A673 (cell line): ENCODE measurements at regions not wholly inside any gene's neighbourhood (a gene's known extent, or its start where the extent isn't known, plus 50 kb on each side); places are given as distances from the start of the nearest gene placed in this dataset.

Source experiments
- BruUV-seq: library from RNA; stranded (reverse); fragments of 400-500 nt; replicated peaks from 2 replicates; lab custom pipeline; 2021; lab: Mats Ljungman, UMichigan
- CTCF ChIA-PET: fragments of 300-600 bp; sonication (Branson Sonifier 250); formaldehyde crosslinking; loops from one replicate; lab custom pipeline; 2022; ENCODE audit warnings: antibody characterized with exemption; lab: Charles Lee
- POLR2A ChIA-PET: fragments of 300-600 bp; sonication (Branson Sonifier 250); formaldehyde crosslinking; loops from one replicate; lab custom pipeline; 2022; ENCODE audit warnings: antibody characterized with exemption; ENCODE audit not compliant: low non-redundant PET; lab: Charles Lee
- DNase-seq: peaks from one replicate; pipeline ENCODE4 v3.0.0-alpha.2; 2015; ENCODE audit warnings: low spot score
- H3K27ac ChIP-seq: fragments of 200-600 bp; sonication (generic); 2 replicates; pipeline ENCODE4 v1.5.1; 2016; ENCODE audit warnings: mixed run types, low read depth, mild to moderate bottlenecking, mixed read lengths, antibody characterized with exemption, low read length; ENCODE audit not compliant: poor library complexity, severe bottlenecking
- H3K27me3 ChIP-seq: fragments of 200-600 bp; sonication (generic); replicated peaks from 2 replicates; pipeline ENCODE4 v1.6.1; 2017; ENCODE audit warnings: mixed run types, low read depth, mild to moderate bottlenecking, mixed read lengths, antibody characterized with exemption, low read length; ENCODE audit not compliant: insufficient read depth, poor library complexity
- H3K36me3 ChIP-seq: fragments of 200-600 bp; sonication (generic); 2 replicates; pipeline ENCODE4 v1.6.1; 2016; ENCODE audit warnings: mixed run types, mild to moderate bottlenecking, mixed read lengths, antibody characterized with exemption, low read length; ENCODE audit not compliant: insufficient read depth, poor library complexity, severe bottlenecking
- H3K4me1 ChIP-seq: fragments of 200-600 bp; sonication (generic); 2 replicates; pipeline ENCODE4 v1.6.1; 2017; ENCODE audit warnings: mixed run types, mild to moderate bottlenecking, mixed read lengths, antibody characterized with exemption, low read length; ENCODE audit not compliant: insufficient read depth, poor library complexity, severe bottlenecking
- H3K4me3 ChIP-seq: fragments of 200-600 bp; sonication (generic); 2 replicates; pipeline ENCODE4 v1.5.1; 2016; ENCODE audit warnings: low read depth, mixed run types, mild to moderate bottlenecking, mixed read lengths, low read length; ENCODE audit not compliant: poor library complexity, severe bottlenecking
- H3K9me3 ChIP-seq: fragments of 200-600 bp; sonication (generic); 2 replicates; pipeline ENCODE4 v1.6.1; 2016; ENCODE audit warnings: mixed run types, low read depth, mild to moderate bottlenecking, mixed read lengths, antibody characterized with exemption, low read length; ENCODE audit not compliant: poor library complexity, severe bottlenecking
- EZH2 ChIP-seq: fragments of 200-600 bp; sonication (generic); IDR thresholded peaks from 2 replicates; pipeline ENCODE4 v1.6.1; 2017; ENCODE audit warnings: borderline replicate concordance, low read depth, mild to moderate bottlenecking, mixed read lengths, antibody characterized with exemption, low read length; ENCODE audit not compliant: poor library complexity, severe bottlenecking
- intact Hi-C: fragments of 100-400 bp; cut with micrococcal nuclease; formaldehyde crosslinking; loops from one replicate; pipeline ENCODE4 v1.10.0; 2022; ENCODE audit not compliant: unreplicated experiment
- TF ChIP-seq, protein P1 (sequence below): fragments of 300-800, 200-600 bp; sonication (generic); conservative IDR thresholded peaks from 2 replicates; pipeline ENCODE4 v1.5.1; 2017; ENCODE audit warnings: low read depth, mild to moderate bottlenecking, antibody characterized with exemption, low read length, moderate library complexity, mixed read lengths

DNA sequence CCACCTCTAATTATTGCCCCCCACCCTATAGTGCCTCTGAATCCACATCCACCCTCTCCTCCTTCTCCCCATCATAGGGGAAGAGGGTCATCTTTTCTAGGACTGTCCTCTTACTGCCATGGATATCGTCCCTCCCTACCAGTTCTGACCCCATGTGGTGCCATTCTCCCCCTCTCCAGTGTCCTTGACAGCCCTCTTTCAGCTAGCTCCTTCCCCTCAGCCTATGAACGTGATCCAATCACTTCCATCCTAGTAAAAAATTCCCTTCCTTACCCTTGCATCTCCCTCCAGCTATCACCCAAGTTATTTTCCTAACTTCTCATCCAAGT is 172.7 kb downstream of the RRAGC start:
- TF ChIP-seq, protein P1, sequence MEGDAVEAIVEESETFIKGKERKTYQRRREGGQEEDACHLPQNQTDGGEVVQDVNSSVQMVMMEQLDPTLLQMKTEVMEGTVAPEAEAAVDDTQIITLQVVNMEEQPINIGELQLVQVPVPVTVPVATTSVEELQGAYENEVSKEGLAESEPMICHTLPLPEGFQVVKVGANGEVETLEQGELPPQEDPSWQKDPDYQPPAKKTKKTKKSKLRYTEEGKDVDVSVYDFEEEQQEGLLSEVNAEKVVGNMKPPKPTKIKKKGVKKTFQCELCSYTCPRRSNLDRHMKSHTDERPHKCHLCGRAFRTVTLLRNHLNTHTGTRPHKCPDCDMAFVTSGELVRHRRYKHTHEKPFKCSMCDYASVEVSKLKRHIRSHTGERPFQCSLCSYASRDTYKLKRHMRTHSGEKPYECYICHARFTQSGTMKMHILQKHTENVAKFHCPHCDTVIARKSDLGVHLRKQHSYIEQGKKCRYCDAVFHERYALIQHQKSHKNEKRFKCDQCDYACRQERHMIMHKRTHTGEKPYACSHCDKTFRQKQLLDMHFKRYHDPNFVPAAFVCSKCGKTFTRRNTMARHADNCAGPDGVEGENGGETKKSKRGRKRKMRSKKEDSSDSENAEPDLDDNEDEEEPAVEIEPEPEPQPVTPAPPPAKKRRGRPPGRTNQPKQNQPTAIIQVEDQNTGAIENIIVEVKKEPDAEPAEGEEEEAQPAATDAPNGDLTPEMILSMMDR: no peak
- no peak for TF ChIP-seq EZH2
- no peak overlapping the region for H3K4me3 ChIP-seq
- H3K9me3 ChIP-seq: no peaks in the 10 kb centered on the region
- no peak overlapping the region for H3K27ac ChIP-seq
- no peaks in the 10 kb centered on the region for H3K36me3 ChIP-seq
- no peaks in the 10 kb centered on the region for H3K27me3 ChIP-seq
- DNase-seq: no peak
- ChIA-PET POLR2A (no interaction called here), CTCF (no interaction called here)
- intact Hi-C loops: no loop called here
- no TSS peak for BruUV-seq
- no peaks in the 10 kb centered on the region for H3K4me1 ChIP-seq

DNA sequence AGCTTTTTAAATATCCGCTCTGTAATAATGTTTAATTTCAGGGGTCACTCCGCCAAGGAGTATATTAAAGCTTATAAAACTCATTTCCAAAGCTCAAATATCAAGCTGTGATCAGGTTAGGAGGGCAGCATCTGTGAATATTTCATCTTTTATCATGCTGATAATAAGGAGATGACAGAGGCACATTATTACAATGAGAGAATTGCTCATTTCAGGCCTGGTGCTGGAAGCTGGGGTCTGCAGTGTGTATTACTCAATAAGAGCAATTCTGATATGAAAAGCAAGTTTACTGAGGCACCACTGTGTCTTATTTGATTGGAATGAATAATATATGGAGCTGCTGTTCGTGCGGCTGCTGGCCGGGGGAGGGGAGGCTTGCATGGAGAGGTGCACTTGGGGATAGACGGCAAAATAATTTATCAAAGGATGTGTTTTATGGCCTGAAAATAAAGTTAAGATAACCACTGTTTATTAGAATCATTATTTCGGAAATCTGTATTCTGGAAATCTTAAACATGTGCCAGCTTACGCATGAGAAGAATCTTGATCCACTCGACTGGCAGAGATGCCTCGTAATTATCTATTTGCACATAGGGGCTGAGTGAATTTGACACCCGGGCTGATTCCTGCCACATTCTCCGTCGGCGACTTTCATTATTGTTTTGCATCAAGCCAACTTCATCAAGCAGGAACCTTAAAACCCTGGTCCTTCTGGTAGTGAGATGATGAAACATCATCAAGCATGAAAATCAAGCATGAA is 173.2 kb downstream of the RRAGC start:
- ChIA-PET CTCF (no interaction called here), POLR2A (no interaction called here)
- H3K9me3 ChIP-seq: no peaks in the 10 kb centered on the region
- intact Hi-C loops: no loop called here
- no peak for DNase-seq
- no peak overlapping the region for H3K4me3 ChIP-seq
- no TSS peak for BruUV-seq
- no peaks in the 10 kb centered on the region for H3K27me3 ChIP-seq
- H3K4me1 ChIP-seq: no peaks in the 10 kb centered on the region
- TF ChIP-seq, protein P1: no peak
- no peak for TF ChIP-seq EZH2
- H3K27ac ChIP-seq: no peak overlapping the region
- no peaks in the 10 kb centered on the region for H3K36me3 ChIP-seq

DNA sequence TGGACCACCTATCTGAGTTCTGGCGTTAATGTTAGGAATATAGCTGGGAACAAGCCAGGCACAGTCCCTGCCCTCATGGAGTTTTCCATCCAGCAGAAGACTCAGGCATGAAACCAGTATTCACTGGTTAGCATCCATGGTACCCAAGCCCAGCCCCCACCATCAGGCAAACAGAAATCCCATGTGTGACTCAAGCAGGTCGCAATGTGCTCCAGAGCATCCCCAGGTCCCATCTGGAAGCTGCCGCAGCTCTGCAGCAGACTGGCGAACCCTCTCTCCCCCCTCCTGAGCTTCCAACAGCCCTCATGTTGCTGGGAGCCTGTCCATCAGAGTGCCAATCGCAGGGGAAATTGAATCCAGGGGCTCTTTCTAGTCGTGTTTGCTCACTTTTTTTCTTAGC is 174.2 kb downstream of the RRAGC start:
- H3K27me3 ChIP-seq: no peaks in the 10 kb centered on the region
- H3K4me1 ChIP-seq: no peaks in the 10 kb centered on the region
- intact Hi-C loops: no loop called here
- H3K4me3 ChIP-seq: no peak overlapping the region
- BruUV-seq: no TSS peak
- no peaks in the 10 kb centered on the region for H3K9me3 ChIP-seq
- CTCF ChIA-PET: no interaction called here
- no peak for DNase-seq
- H3K36me3 ChIP-seq: no peaks in the 10 kb centered on the region
- TF ChIP-seq, protein P1: no peak
- no peak for TF ChIP-seq EZH2
- no peak overlapping the region for H3K27ac ChIP-seq
- POLR2A ChIA-PET: no interaction called here
